HG03095 (cell line): ENCODE measurements at regions not wholly inside any gene's neighbourhood (a gene's known extent, or its start where the extent isn't known, plus 50 kb on each side); places are given as distances from the start of the nearest gene placed in this dataset.
A peak's percentile ranks its signal among the peaks of the same experiment; 100 is the strongest.
"Not testable (repeated sequence)": the region's sequence is repeated elsewhere in the genome, so short reads cannot be mapped to it uniquely, and the experiment has no call there.

Experiments used
- ATAC-seq: cut with Tn5 transposase; IDR thresholded peaks from one replicate; pipeline ENCODE4 v1.9.1; 2021; ENCODE audit warnings: moderate library complexity; ENCODE audit not compliant: unreplicated experiment

GRCh38 chr4:115515366-115515765 lies 401.9 kb upstream of the NDST4 start:
- ATAC-seq: peak; percentile 21

GRCh38 chr4:115514675-115515074 lies 401.3 kb upstream of the NDST4 start:
- ATAC-seq: no peak

- no peak for ATAC-seq
Observed at GRCh38 chr4:115505326-115505725, 391.9 kb upstream of the NDST4 start.

- no peak for ATAC-seq
Observed at GRCh38 chr4:115501656-115502055, 388.2 kb upstream of the NDST4 start.

- not testable (repeated sequence) for ATAC-seq
Observed at GRCh38 chr4:115493770-115494169, 380.4 kb upstream of the NDST4 start.

DNA sequence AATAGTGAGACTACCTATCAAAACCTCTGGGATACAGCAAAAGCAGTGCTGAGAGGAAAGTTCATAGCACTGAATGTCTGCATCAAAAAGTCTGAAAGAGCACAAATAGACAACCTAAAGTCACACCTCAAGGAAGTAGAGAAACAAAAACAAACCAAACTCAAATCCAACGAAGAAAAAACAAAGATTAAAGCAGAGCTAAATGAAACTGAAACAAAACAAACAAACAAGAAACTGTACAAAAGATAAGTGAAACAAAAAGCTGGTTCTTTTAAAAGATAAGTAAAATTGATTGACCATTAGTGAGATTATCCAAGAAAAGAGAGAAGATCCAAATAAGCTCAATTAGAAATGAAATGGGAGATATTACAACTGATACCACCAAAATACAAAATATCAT lies 378.3 kb upstream of the NDST4 start:
- no peak for ATAC-seq

DNA sequence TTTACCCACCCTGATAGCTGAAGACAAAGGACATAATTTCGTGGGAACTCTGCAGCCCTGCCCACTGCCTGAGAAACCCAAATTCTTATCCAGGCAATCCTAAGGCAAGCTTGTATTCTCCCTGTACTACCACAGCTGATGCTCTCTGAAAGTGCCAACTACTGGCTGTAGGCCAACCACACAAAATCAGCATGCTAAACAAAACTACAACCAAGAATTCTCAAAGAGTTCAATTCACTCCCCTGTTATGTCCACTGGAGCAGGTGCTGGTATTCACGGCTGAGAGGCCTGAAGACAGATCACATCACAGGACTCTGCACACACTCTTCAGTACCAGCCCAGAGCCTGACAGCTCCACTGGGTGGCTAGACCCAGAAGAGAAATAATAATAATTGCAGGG lies 375.9 kb upstream of the NDST4 start:
- no peak for ATAC-seq

DNA sequence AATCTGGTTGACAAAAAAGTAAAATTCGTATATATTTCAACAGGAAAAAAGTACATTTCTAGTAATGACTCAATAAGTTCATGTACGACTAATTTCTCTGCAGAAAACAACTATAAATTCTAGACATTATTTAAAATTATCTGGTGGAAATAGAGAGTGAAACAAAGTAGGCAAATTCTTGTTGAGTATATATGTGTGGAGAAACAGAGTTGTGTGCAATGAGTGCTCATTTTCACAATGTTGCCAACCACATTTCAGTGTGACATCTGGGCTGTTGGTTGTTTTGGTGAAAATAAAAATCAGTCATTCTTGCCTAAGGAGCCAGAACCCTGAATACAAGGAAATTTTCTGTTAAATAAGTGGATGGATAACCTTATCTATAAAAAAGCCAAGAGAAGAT lies 372.0 kb upstream of the NDST4 start:
- ATAC-seq: no peak

DNA sequence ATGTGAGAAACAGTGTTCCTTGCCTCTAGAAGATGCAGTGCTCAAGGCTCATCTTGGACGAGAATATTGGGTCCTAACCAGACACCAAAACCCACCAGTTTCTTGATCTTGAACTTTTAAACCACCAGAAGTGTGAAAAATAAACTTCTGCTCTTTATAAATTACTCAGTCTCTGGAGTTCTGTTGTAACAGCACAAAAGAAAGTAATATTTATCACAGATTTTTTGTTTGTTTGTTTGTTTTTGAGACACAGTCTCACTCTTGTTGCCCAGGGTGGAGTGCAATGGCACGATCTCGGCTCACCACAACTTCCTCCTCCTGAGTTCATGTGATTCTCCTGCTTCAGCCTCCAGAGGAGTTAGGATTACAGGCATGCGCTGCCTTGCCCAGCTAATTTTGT lies 371.1 kb upstream of the NDST4 start:
- no peak for ATAC-seq

- ATAC-seq: no peak
Observed at GRCh38 chr4:115470763-115471162, 357.3 kb upstream of the NDST4 start.

- ATAC-seq: not testable (repeated sequence)
Observed at GRCh38 chr4:115459301-115459700, 345.9 kb upstream of the NDST4 start.

GRCh38 chr4:115456231-115456630 lies 342.8 kb upstream of the NDST4 start:
- ATAC-seq: no peak

DNA sequence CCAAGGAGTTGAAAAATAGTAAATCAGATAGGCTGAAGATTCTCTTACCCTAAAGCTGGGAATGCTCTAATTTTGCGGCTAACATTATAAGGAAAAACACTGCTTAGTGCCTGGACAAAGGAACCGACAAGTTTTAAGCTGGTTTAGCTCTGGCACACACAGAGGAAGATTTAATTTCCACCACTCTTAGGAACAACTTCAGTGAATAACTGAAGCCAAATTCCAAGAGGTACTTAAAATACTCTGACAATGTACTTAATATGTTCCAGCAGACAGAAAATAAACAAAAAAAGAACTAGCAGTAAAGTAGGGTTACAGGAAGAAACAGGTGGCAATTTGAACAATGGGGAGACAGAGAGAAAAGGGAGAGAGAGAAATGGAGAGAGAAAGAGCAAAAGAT lies 340.8 kb upstream of the NDST4 start:
- ATAC-seq: no peak

- ATAC-seq: no peak
Observed at GRCh38 chr4:115453416-115453815, 340.0 kb upstream of the NDST4 start.

DNA sequence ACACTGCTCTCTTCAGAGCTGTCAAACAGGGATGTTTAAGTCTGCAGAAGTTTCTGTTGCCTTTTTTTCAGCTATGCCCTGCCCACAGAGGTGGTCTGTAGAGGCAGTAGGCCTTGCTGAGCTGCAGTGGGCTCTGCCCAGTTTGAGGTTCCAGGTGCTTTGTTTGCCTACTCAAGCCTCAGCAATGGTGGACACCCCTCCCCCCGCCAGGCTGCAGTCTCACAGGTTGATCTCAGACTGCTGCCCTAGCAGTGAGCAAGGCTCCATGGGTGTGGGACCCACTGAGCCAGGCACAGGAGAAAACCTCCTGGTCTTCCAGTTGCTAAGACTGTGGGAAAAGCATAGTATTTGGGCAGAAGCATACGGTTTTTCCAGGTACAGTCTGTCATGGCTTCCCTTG lies 338.8 kb upstream of the NDST4 start:
- not testable (repeated sequence) for ATAC-seq

GRCh38 chr4:115437739-115438138 lies 324.3 kb upstream of the NDST4 start:
- no peak for ATAC-seq

GRCh38 chr4:115433491-115433890 lies 320.1 kb upstream of the NDST4 start:
- no peak for ATAC-seq

DNA sequence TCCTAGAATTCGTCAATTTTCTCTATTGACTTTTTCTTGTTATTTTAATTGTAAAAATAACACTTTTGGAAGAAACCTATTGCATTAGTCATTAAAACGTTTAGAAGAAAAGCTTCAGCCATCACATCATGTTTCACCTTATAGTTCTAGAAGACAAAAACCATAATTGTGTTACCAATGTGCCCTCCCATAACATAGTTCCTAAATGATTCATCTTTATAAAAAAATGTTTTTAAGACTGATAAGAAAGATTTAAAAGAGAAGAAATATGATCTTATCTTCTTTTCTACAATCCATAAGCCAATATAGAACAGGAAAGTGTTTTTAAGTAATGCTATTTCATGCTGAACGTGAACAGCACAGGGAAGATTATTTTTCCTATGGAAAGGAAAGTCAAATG lies 316.6 kb upstream of the NDST4 start:
- ATAC-seq: no peak

DNA sequence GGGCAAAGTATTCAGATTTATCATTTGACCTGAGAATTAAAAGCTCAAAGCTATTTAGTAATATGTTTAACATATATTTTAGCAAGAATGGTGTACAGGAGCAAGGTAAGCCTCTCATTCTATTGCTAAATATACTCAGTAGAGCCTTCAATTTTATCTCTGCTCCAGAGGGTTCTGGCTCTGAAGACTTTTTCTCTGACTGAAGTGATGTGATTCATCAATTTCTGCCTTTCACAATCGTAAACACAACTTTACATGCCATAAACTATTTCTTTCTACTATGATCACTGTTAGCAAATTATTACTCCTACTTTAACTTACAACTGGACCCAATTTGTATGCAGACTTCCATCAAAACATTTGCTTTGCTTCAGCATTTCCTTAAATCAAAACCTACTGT lies 315.0 kb upstream of the NDST4 start:
- ATAC-seq: no peak

DNA sequence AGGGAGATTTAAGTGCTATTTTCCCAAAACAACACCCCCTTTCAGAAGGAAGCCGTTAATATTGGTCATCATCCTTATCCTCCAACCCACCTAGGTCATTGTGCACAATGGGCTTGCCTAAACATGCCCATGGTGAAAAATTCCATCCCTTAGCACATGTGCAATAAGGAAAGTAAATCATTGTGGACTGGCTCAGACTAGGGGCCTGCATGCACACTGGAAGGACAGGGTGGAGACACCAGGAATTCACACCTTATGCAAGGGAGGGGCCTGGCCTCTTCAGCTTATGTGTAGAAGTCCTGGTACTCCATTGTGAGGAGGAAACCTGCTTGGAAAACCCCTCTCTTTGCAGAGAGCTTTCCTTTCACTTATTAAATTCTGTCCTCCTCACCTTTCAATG lies 311.4 kb upstream of the NDST4 start:
- no peak for ATAC-seq

- ATAC-seq: no peak
Observed at GRCh38 chr4:115418635-115419396, 305.4 kb upstream of the NDST4 start.

DNA sequence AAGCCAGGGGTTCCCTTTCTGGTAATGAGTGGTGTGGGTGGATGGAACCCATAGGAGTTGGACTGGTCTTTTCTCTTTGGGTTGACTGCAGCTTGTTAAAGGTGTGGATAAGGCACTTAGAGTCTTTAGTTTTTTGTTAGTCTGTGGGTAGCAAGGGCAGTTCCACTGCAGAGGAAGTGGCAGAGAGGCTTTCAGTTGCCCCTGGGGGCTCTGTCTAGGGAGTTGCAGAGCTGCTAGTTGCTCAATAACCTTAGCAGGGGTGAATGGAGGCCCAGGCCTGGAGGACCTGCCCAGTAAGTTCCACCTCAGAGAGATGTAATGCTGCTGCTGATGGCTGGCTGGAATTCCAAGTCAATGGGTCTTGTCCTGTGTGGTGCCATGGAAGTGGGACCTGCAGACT lies 282.6 kb upstream of the NDST4 start:
- ATAC-seq: no peak

- ATAC-seq: no peak
Observed at GRCh38 chr4:115376866-115377265, 263.4 kb upstream of the NDST4 start.
